ENCODE measurements at regions not wholly inside any gene's neighbourhood (a gene's known extent, or its start where the extent isn't known, plus 50 kb on each side); places are given as distances from the start of the nearest gene placed in this dataset.

DNA sequence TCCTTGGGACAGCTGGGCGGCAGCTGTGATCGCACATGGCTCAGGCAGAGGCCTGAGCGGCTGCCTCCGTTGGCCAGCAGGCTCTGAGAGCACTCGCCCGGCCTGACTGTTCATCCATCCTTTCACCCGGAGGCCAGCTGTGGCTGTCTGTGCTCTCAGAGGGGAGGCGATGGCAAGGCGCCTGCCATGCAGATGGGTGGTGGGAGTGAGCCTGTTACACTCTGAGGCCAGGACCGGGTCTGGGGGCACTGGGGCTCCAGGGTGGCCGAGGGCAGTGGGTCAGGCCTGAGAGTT, 292.3 kb downstream of the TMEM121 start:
- no peaks in the 10 kb centered on the region for H3K27me3 ChIP-seq (ENCODE audit: insufficient read depth, low read length)
- no peak overlapping the region for H3K23ac ChIP-seq (ENCODE audit: low read length)
- H2BK120ac ChIP-seq (ENCODE audit: insufficient read depth, low read length, poor library complexity), result no peak overlapping the region
- no peak overlapping the region for H2BK12ac ChIP-seq (ENCODE audit: low read length)
- no peak overlapping the region for H3K4ac ChIP-seq (ENCODE audit: low read depth, low read length)
- no peak overlapping the region for H4K91ac ChIP-seq (ENCODE audit: low read depth, low read length)
- no peak overlapping the region for H3K18ac ChIP-seq (ENCODE audit: low read length)
- no peaks in the 10 kb centered on the region for H3K36me3 ChIP-seq (ENCODE audit: control insufficient read depth in 1 of 2, insufficient read depth in 2 of 2, low read length in 2 of 2)
- peaks cover 29% of the 10 kb centered on the region for H3K9me3 ChIP-seq (ENCODE audit: insufficient read depth, low read depth, low read length)
- H3K79me1 ChIP-seq (ENCODE audit: low read length), result no peaks in the 10 kb centered on the region
- H2BK5ac ChIP-seq (ENCODE audit: low read depth, low read length, poor library complexity), result no peak overlapping the region
- H4K8ac ChIP-seq (ENCODE audit: low read depth, low read length), result no peak overlapping the region
- H3K4me3 ChIP-seq (ENCODE audit: low read depth, low read length), result no peak overlapping the region
- H2AFZ ChIP-seq (ENCODE audit: insufficient read depth, low read length, poor library complexity), result no peak overlapping the region
- no peak overlapping the region for H3K9ac ChIP-seq (ENCODE audit: low read length)
- H3K27ac ChIP-seq (ENCODE audit: low read depth, low read length), result no peak overlapping the region
- no peak for DNase-seq
- no CpG with 5 or more reads among the region's 11 CpGs for WGBS (ENCODE audit: extremely low coverage, insufficient coverage, insufficient read length)
- H2AK5ac ChIP-seq (ENCODE audit: low read length), result no peak overlapping the region
- no peak overlapping the region for H3K4me2 ChIP-seq (ENCODE audit: low read length)
- H3K79me2 ChIP-seq (ENCODE audit: control insufficient read depth, insufficient read depth, low read length, poor library complexity), result no peaks in the 10 kb centered on the region
- H4K12ac ChIP-seq (ENCODE audit: low read depth, low read length), result no peak overlapping the region
- no peak overlapping the region for H3K14ac ChIP-seq (ENCODE audit: low read length)
- H3K4me1 ChIP-seq (ENCODE audit: control insufficient read depth in 1 of 2, insufficient read depth in 2 of 2, low read length in 2 of 2), result no peaks in the 10 kb centered on the region

GRCh38 chr14:105830171-105830570, 303.8 kb downstream of the TMEM121 start:
- Histone ChIP-seq H3K36me3 (ENCODE audit: control insufficient read depth in 1 of 2, insufficient read depth in 2 of 2, low read length in 2 of 2) (no peaks in the 10 kb centered on the region), H3K4me1 (ENCODE audit: control insufficient read depth in 1 of 2, insufficient read depth in 2 of 2, low read length in 2 of 2) (no peaks in the 10 kb centered on the region), H3K9ac (ENCODE audit: low read length) (no peak overlapping the region), H3K27me3 (ENCODE audit: insufficient read depth, low read length) (no peaks in the 10 kb centered on the region), H3K14ac (ENCODE audit: low read length) (no peak overlapping the region), H3K79me2 (ENCODE audit: control insufficient read depth, insufficient read depth, low read length, poor library complexity) (no peaks in the 10 kb centered on the region), H3K9me3 (ENCODE audit: insufficient read depth, low read depth, low read length) (peaks cover 18% of the 10 kb centered on the region), H3K23ac (ENCODE audit: low read length) (no peak overlapping the region), H3K18ac (ENCODE audit: low read length) (no peak overlapping the region), H3K4ac (ENCODE audit: low read depth, low read length) (no peak overlapping the region), H2BK120ac (ENCODE audit: insufficient read depth, low read length, poor library complexity) (no peak overlapping the region), H4K91ac (ENCODE audit: low read depth, low read length) (no peak overlapping the region), H4K8ac (ENCODE audit: low read depth, low read length) (no peak overlapping the region), H2AK5ac (ENCODE audit: low read length) (no peak overlapping the region), H4K12ac (ENCODE audit: low read depth, low read length) (no peak overlapping the region), H3K4me3 (ENCODE audit: low read depth, low read length) (no peak overlapping the region), H2AFZ (ENCODE audit: insufficient read depth, low read length, poor library complexity) (no peak overlapping the region), H3K4me2 (ENCODE audit: low read length) (no peak overlapping the region), H2BK12ac (ENCODE audit: low read length) (no peak overlapping the region), H3K79me1 (ENCODE audit: low read length) (no peaks in the 10 kb centered on the region), H2BK5ac (ENCODE audit: low read depth, low read length, poor library complexity) (no peak overlapping the region), H3K27ac (ENCODE audit: low read depth, low read length) (no peak overlapping the region)
- DNase-seq, result no peak
- no CpG with 5 or more reads among the region's 6 CpGs for WGBS (ENCODE audit: extremely low coverage, insufficient coverage, insufficient read length)

- peaks cover 59% of the 10 kb centered on the region for H3K9me3 ChIP-seq (ENCODE audit: insufficient read depth, low read depth, low read length)
- H4K91ac ChIP-seq (ENCODE audit: low read depth, low read length), result no peak overlapping the region
- no peak overlapping the region for H3K18ac ChIP-seq (ENCODE audit: low read length)
- no peak for DNase-seq
- H4K8ac ChIP-seq (ENCODE audit: low read depth, low read length), result no peak overlapping the region
- H2BK120ac ChIP-seq (ENCODE audit: insufficient read depth, low read length, poor library complexity), result no peak overlapping the region
- H3K23ac ChIP-seq (ENCODE audit: low read length), result peak overlapping the region; percentile 78
- H3K27ac ChIP-seq (ENCODE audit: low read depth, low read length), result no peak overlapping the region
- no peak overlapping the region for H3K9ac ChIP-seq (ENCODE audit: low read length)
- H3K27me3 ChIP-seq (ENCODE audit: insufficient read depth, low read length), result no peaks in the 10 kb centered on the region
- H3K4me2 ChIP-seq (ENCODE audit: low read length), result no peak overlapping the region
- H3K79me2 ChIP-seq (ENCODE audit: control insufficient read depth, insufficient read depth, low read length, poor library complexity), result no peaks in the 10 kb centered on the region
- H3K14ac ChIP-seq (ENCODE audit: low read length), result no peak overlapping the region
- no peak overlapping the region for H2BK5ac ChIP-seq (ENCODE audit: low read depth, low read length, poor library complexity)
- H4K12ac ChIP-seq (ENCODE audit: low read depth, low read length), result no peak overlapping the region
- WGBS (ENCODE audit: extremely low coverage, insufficient coverage, insufficient read length), result no CpG with 5 or more reads among the region's 11 CpGs
- H2AFZ ChIP-seq (ENCODE audit: insufficient read depth, low read length, poor library complexity), result no peak overlapping the region
- H3K36me3 ChIP-seq (ENCODE audit: control insufficient read depth in 1 of 2, insufficient read depth in 2 of 2, low read length in 2 of 2), result peaks cover 0 to 2% of the 10 kb centered on the region in 2 experiments
- H2BK12ac ChIP-seq (ENCODE audit: low read length), result no peak overlapping the region
- H2AK5ac ChIP-seq (ENCODE audit: low read length), result no peak overlapping the region
- no peak overlapping the region for H3K4ac ChIP-seq (ENCODE audit: low read depth, low read length)
- no peaks in the 10 kb centered on the region for H3K4me1 ChIP-seq (ENCODE audit: control insufficient read depth in 1 of 2, insufficient read depth in 2 of 2, low read length in 2 of 2)
- H3K4me3 ChIP-seq (ENCODE audit: low read depth, low read length), result peak overlapping the region; percentile 55
- H3K79me1 ChIP-seq (ENCODE audit: low read length), result no peaks in the 10 kb centered on the region
Observed at GRCh38 chr14:105836160-105836559, 309.8 kb downstream of the TMEM121 start.

DNA sequence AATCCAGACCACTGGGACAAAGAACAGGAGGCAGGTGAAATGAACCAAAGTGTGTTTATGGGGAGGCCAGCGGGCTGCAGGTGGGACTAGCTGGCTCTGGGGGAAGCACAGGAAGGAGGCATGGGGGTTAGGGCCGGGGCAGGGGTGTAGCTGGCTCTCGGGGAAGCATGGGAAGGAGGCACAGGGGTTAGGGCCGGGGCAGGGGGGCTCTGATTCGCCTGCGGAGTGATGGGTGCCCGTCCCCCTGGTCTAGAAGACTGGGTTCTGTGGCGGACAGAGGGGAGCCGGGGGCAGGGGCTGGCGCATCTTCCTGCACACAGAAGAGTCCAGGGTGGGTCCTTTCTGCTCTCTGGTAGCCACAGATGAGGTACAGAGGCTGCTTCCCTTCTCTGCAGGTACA, 310.3 kb downstream of the TMEM121 start:
- no peak for DNase-seq
- no peaks in the 10 kb centered on the region for H3K27me3 ChIP-seq (ENCODE audit: insufficient read depth, low read length)
- no peaks in the 10 kb centered on the region for H3K79me1 ChIP-seq (ENCODE audit: low read length)
- peaks cover 0 to 2% of the 10 kb centered on the region in 2 experiments for H3K36me3 ChIP-seq (ENCODE audit: control insufficient read depth in 1 of 2, insufficient read depth in 2 of 2, low read length in 2 of 2)
- H3K9ac ChIP-seq (ENCODE audit: low read length), result no peak overlapping the region
- no peak overlapping the region for H3K4me3 ChIP-seq (ENCODE audit: low read depth, low read length)
- no peak overlapping the region for H2AK5ac ChIP-seq (ENCODE audit: low read length)
- H3K4ac ChIP-seq (ENCODE audit: low read depth, low read length), result no peak overlapping the region
- WGBS (ENCODE audit: extremely low coverage, insufficient coverage, insufficient read length), result no CpG with 5 or more reads among the region's 10 CpGs
- H3K23ac ChIP-seq (ENCODE audit: low read length), result no peak overlapping the region
- no peak overlapping the region for H2AFZ ChIP-seq (ENCODE audit: insufficient read depth, low read length, poor library complexity)
- H2BK5ac ChIP-seq (ENCODE audit: low read depth, low read length, poor library complexity), result no peak overlapping the region
- no peak overlapping the region for H4K12ac ChIP-seq (ENCODE audit: low read depth, low read length)
- H3K79me2 ChIP-seq (ENCODE audit: control insufficient read depth, insufficient read depth, low read length, poor library complexity), result no peaks in the 10 kb centered on the region
- no peak overlapping the region for H2BK12ac ChIP-seq (ENCODE audit: low read length)
- H3K9me3 ChIP-seq (ENCODE audit: insufficient read depth, low read depth, low read length), result peaks cover 63% of the 10 kb centered on the region
- H3K27ac ChIP-seq (ENCODE audit: low read depth, low read length), result no peak overlapping the region
- no peak overlapping the region for H4K91ac ChIP-seq (ENCODE audit: low read depth, low read length)
- no peak overlapping the region for H3K4me2 ChIP-seq (ENCODE audit: low read length)
- no peak overlapping the region for H2BK120ac ChIP-seq (ENCODE audit: insufficient read depth, low read length, poor library complexity)
- H3K4me1 ChIP-seq (ENCODE audit: control insufficient read depth in 1 of 2, insufficient read depth in 2 of 2, low read length in 2 of 2), result no peaks in the 10 kb centered on the region
- H3K18ac ChIP-seq (ENCODE audit: low read length), result no peak overlapping the region
- no peak overlapping the region for H3K14ac ChIP-seq (ENCODE audit: low read length)
- H4K8ac ChIP-seq (ENCODE audit: low read depth, low read length), result no peak overlapping the region
